Neural cell (in vitro differentiated cells): ENCODE measurements at regions not wholly inside any gene's neighbourhood (a gene's known extent, or its start where the extent isn't known, plus 50 kb on each side); places are given as distances from the start of the nearest gene placed in this dataset.

ENCODE experiments used
- CTCF ChIP-seq: fragments of 450-650 bp; IDR thresholded peaks from 2 replicates; pipeline ENCODE4 v1.5.1; 2014; ENCODE audit warnings: antibody characterized with exemption, mild to moderate bottlenecking, moderate library complexity; ENCODE audit not compliant: poor library complexity, severe bottlenecking
- EP300 ChIP-seq: fragments of 450-650 bp; conservative IDR thresholded peaks from 2 replicates; pipeline ENCODE4 v1.6.1; 2014; ENCODE audit warnings: antibody characterized with exemption, mild to moderate bottlenecking, moderate library complexity; ENCODE audit not compliant: poor library complexity, severe bottlenecking
- EZH2 ChIP-seq: fragments of 200-600, 300-800 bp; shearing (Covaris generic), sonication (generic); IDR thresholded peaks from 2 replicates; pipeline ENCODE4 v1.6.1; 2014; ENCODE audit warnings: antibody characterized with exemption, low read length, borderline replicate concordance, mild to moderate bottlenecking; ENCODE audit not compliant: insufficient read depth, poor library complexity, severe bottlenecking
- RAD21 ChIP-seq: fragments of 450-650 bp; conservative IDR thresholded peaks from 2 replicates; pipeline ENCODE4 v1.6.1; 2014; ENCODE audit warnings: antibody characterized with exemption, mild to moderate bottlenecking, moderate library complexity
- SMC3 ChIP-seq: fragments of 450-650 bp; conservative IDR thresholded peaks from 2 replicates; pipeline ENCODE4 v1.6.1; 2014; ENCODE audit warnings: antibody characterized with exemption, mild to moderate bottlenecking, moderate library complexity; ENCODE audit not compliant: poor library complexity
- TAF1 ChIP-seq: IDR thresholded peaks from 2 replicates; pipeline ENCODE4 v1.6.1; 2012; ENCODE audit warnings: low read depth

DNA sequence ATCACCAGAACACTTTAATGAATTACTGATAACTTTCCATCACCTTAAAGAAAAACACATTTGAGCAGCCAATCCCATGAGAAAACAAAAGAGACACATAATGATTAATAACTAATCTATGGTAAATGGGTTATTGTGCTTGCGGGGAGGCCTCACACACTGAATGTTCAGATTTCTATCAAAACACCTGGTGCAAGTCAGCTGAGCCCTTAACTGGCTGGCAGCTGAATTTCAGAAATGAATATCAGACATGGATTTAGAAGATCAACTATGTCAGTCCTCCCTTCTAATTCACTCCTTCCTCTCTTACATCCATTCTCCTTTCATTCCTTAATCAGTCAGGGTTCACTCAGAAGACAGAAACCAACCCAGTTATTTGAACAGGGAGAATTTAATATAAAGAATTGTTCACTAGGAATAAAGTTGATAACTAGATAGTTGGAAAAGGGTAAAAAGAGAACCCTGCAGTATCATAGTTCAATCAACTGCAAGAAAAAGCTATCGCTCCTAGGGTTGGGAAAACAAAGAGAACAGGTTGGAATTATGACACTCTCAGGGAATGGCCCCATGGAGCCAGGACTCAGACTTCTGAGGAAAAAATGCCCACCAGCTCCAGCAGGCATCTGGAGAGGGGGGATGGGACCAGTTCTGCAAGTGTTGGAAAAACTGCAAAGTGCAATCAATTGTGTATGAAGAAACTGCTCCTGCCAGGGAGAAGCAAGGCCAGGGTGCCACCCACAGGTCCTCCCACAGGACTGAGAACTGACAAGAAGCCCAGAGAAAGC is 577.1 kb upstream of the CDH5 start:
- TF ChIP-seq EZH2 = no peak
- no peak for TF ChIP-seq CTCF
- no peak for TF ChIP-seq TAF1
- TF ChIP-seq SMC3 = no peak
- TF ChIP-seq EP300 = no peak
- TF ChIP-seq RAD21 = no peak
